Cardiac septum (tissue), 1 donor: ENCODE measurements at regions not wholly inside any gene's neighbourhood (a gene's known extent, or its start where the extent isn't known, plus 50 kb on each side); places are given as distances from the start of the nearest gene placed in this dataset.
A peak's percentile ranks its signal among the peaks of the same experiment; 100 is the strongest.

Experiments
- DNase-seq: peaks from one replicate; pipeline ENCODE4 v3.0.0-alpha.2; 2020; ENCODE audit warnings: low spot score
- intact Hi-C: fragments of 100-400 bp; cut with DNase I; formaldehyde crosslinking; loops from one replicate; pipeline ENCODE4 v1.14.0; 2022
- donor health status: DM: no; HTN: no; CAD: no.

- intact Hi-C loops = no loop called here
- no peak for DNase-seq
These were observed 1193.8 kb downstream of the SLITRK1 start for GRCh38 chr13:82688400-82688994.

GRCh38 chr13:82687884-82688283 lies 1194.4 kb downstream of the SLITRK1 start:
- intact Hi-C loops = no loop called here
- no peak for DNase-seq

DNA sequence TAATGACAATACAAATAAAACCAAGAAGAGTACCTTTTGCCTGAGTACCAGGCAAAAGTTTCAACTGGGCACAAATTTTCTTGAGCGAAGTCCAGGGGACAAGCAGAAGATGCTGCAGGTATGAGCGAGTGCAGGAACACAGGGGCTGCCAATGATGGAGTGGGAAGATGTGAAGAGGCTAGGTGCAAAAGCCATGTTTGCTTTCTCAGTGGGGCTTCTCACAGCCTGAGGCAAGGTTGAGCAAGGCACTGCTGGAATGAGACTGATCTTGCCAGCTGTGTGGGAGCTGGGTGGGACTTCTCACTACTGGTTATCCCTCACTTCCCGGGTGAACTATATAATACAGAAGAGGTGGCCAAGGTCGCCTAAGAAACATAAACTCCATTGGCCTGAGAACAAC lies 1200.7 kb downstream of the SLITRK1 start:
- DNase-seq = no peak
- intact Hi-C loops = no loop called here

GRCh38 chr13:82678052-82678451 lies 1204.2 kb downstream of the SLITRK1 start:
- intact Hi-C loops = no loop called here

GRCh38 chr13:82675024-82675423 lies 1207.2 kb downstream of the SLITRK1 start:
- no peak for DNase-seq
- intact Hi-C loops = no loop called here

More at GRCh38 chr13:82678052-82678451, 1204.2 kb downstream of the SLITRK1 start:
- DNase-seq = no peak

DNA sequence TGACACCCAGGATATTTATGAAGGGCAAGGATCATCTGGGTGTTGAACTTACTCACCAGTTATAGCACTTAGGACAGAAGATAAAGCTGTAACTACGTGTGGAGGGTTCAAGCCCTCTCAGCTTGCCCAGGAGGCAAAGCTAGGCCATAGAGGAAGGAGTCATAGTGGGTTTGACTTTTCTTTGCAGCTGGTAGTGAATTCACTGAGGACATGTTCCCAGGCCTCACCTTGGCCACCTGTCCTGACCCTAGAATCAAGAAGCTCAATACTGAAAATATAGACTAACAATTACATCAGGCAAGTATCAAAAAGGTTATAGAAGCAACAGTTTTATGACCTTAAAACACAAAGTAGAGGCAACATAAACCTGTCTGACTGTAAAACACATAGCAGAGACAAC lies 1207.7 kb downstream of the SLITRK1 start:
- intact Hi-C loops = no loop called here
- no peak for DNase-seq

GRCh38 chr13:82672248-82672647 lies 1210.0 kb downstream of the SLITRK1 start:
- DNase-seq = no peak
- intact Hi-C loops = no loop called here

GRCh38 chr13:82664183-82664582 lies 1218.1 kb downstream of the SLITRK1 start:
- intact Hi-C loops = no loop called here

DNA sequence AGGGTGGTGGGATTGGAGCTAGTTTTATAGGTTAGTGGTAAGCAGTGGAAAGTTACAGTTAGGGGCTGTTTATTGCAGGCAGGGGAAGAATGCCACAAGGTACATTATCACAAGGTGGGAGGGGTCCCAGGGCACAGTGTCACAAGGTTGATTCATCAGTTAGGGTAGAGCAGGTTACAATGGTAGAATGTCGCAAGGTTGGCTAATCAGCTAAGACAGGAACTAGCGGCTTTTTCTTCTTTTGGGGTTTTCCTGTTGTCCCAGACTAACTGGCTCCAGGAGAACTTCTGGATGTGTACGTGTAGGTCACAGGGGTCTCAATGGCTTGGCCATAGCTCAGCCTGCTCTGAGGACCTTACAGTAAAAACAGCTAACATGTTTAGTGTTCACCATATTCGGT lies 1221.1 kb downstream of the SLITRK1 start:
- intact Hi-C loops = no loop called here
- DNase-seq = no peak

More at GRCh38 chr13:82664183-82664582, 1218.1 kb downstream of the SLITRK1 start:
- no peak for DNase-seq

- no peak for DNase-seq
- intact Hi-C loops = no loop called here
These were observed 1223.5 kb downstream of the SLITRK1 start for GRCh38 chr13:82658811-82659210.

DNA sequence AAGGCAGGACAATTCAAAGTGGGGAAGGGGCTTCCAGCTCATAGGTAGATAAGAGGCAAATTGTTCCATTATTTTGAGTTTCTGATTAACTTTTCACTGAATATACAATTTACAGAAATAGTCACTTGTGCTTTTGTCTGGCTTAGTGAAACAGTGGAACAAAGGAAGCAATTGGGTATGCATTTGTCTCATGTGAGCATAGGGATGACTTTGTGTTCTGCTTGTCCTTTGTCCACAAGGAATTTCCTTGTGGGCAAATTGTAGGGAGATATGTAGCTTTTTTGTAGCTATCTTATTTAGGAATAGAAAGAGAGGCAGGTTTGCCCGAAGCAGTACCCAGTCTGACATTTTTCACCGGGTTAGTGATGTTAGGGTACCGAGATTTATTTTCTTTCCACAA lies 1224.8 kb downstream of the SLITRK1 start:
- intact Hi-C loops = no loop called here

DNA sequence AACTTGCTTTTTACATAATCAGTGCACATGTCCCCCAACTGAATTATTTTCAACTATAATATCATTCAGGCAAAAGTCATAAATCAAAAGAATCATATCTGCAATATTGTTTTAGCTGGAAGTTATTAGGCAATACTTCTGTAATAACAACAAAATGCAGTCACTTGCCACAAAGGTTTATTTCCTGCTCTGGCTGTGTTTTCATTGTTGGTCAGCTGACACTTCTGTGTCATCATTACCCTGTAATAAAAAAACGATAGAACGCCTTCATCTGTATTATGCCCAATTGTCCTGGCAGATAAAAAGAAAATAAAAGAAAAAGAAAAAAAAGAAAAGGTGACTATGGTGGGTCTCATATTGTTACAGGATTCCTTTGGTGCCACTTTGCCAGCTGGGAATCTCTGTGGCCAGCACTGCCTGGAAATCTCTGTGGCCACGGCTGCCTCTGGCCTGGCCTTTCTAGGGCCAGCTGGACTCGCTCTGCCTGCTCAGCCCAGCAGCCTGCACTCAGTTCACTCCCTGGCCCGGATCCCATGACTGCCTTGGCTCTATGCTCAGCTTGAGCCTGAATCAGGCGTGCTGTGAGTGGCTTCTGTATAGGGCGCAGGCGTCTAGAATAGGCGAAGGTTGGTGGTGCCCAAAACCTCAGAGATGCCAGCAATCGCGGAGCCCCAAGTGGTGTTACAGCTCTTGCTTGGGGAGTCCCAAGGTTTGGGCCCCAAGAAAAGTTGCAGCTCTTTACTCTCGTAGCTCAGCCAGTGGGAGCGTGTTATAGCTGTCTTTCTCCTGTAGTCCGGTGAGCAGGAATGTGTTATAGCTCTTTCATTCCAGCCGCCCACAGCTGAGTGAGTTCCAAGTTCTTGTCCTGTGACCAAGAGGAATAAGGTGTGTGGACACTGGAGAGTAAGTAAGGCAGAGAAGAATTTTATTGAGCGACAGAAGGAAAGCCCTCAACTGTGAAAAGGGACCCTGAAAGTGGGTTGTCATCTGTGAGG lies 1227.1 kb downstream of the SLITRK1 start:
- DNase-seq = peak; percentile 79
- intact Hi-C loops = no loop called here

More for the DNA sequence above, 1224.8 kb downstream of the SLITRK1 start:
- no peak for DNase-seq

GRCh38 chr13:82654143-82654542 lies 1228.1 kb downstream of the SLITRK1 start:
- intact Hi-C loops = no loop called here
- DNase-seq = no peak

GRCh38 chr13:82647540-82647939 lies 1234.7 kb downstream of the SLITRK1 start:
- intact Hi-C loops = no loop called here
- no peak for DNase-seq

DNA sequence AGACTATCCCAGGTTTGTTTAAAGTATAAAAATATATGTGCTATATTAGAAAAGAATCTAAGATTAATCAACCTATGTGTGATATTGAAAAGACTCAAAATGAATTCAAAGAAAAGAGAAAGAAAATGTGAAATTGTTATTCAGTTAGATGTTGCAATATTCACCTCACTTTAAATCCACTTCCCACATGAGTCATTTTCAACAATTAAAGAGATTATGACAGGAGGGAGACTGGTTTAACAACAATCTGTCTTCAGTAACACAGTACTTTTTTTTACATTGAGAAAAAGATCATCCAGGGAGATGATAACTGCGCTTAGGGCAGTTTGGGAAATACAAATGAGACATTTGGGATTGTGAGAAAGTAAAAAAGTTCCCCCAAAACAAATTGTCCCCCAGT lies 1246.2 kb downstream of the SLITRK1 start:
- intact Hi-C loops = no loop called here
- DNase-seq = no peak

GRCh38 chr13:82634946-82635345 lies 1247.3 kb downstream of the SLITRK1 start:
- intact Hi-C loops = no loop called here
- no peak for DNase-seq

- DNase-seq = no peak
- intact Hi-C loops = no loop called here
These were observed 1255.1 kb downstream of the SLITRK1 start for GRCh38 chr13:82627183-82627582.

DNA sequence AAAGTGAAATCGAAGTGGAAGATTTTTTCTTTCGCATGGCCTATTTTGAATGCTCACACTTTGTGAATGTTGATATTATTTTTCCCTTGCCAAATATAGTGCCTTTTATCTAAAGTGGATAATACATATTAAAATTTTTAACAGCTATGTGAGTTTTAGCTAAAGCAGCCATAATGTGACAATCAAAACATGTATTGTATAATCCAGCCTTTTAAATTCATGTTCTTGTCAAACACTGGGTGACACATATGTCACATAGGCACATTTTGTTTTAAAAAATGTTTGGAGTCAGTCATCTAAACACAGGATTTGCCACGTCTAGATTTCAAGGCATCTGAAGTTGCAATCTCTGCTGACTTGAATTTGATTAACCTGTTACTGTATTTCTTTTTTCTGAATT lies 1256.6 kb downstream of the SLITRK1 start:
- no peak for DNase-seq

GRCh38 chr13:82615043-82615442 lies 1267.2 kb downstream of the SLITRK1 start:
- intact Hi-C loops = no loop called here
- no peak for DNase-seq

More for the DNA sequence above, 1256.6 kb downstream of the SLITRK1 start:
- intact Hi-C loops = no loop called here

GRCh38 chr13:82614086-82614485 lies 1268.2 kb downstream of the SLITRK1 start:
- intact Hi-C loops = no loop called here
- no peak for DNase-seq

- intact Hi-C loops = no loop called here
- no peak for DNase-seq
These were observed 1276.3 kb downstream of the SLITRK1 start for GRCh38 chr13:82606008-82606407.
